ENCODE measurements at regions not wholly inside any gene's neighbourhood (a gene's known extent, or its start where the extent isn't known, plus 50 kb on each side); places are given as distances from the start of the nearest gene placed in this dataset.

DNA sequence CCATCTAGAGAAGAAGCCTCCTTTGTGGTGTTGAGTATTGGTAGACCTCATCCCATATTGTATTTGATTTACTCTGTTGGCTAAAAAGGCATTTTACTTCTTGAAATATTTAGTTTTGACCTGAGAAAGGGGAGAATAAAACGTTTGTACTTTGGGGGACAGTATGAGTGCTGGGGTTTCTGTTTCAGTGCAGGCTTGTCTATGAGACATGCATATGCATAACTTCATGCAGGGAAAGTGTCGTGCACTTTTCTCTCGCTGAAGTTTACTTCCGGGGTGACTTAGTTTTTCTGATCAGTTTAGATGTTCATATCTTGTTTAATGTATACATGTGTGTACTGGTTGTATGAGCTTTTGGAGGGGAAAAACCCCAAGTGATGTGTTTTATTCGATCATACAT, 59.5 kb downstream of the UTRN start:
- Histone ChIP-seq H3K4me3 (peak overlapping the region in 1 of 2 donors; percentile 29), H3K27me3 (no peaks in the 10 kb centered on the region), H3K4me1 (peaks cover 6 to 26% of the 10 kb centered on the region in 2 donors), H3K36me3 (no peaks in the 10 kb centered on the region), H3K9me3 (no peaks in the 10 kb centered on the region), H3K27ac (peak overlapping the region in 1 of 2 donors; percentile 42)
- TF ChIP-seq, protein P1, sequence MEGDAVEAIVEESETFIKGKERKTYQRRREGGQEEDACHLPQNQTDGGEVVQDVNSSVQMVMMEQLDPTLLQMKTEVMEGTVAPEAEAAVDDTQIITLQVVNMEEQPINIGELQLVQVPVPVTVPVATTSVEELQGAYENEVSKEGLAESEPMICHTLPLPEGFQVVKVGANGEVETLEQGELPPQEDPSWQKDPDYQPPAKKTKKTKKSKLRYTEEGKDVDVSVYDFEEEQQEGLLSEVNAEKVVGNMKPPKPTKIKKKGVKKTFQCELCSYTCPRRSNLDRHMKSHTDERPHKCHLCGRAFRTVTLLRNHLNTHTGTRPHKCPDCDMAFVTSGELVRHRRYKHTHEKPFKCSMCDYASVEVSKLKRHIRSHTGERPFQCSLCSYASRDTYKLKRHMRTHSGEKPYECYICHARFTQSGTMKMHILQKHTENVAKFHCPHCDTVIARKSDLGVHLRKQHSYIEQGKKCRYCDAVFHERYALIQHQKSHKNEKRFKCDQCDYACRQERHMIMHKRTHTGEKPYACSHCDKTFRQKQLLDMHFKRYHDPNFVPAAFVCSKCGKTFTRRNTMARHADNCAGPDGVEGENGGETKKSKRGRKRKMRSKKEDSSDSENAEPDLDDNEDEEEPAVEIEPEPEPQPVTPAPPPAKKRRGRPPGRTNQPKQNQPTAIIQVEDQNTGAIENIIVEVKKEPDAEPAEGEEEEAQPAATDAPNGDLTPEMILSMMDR (IDR thresholded peaks at IDR 0.05) = no peak
- intact Hi-C loops (cut with DNase I) = no loop called here
- no peak for DNase-seq (ENCODE audit: low spot score in 2 of 2)

DNA sequence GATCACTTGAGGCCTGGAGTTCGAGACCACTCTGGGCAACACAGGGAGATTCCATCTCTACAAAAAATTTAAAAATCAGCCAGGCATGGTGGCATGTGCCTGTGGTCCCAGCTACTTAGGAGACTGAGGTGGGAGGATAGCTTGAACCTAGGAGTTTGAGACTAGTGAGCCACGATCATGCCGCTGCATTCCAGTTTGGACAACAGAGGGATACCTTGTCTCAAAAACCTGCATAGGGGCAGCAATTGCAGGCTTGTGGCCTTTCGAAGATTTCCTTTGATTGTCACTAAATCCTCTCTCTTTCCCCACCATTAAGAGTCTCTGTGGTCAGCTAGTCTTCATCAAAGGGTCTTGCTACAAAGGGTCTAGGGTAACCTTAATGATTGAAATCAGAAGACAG, 60.3 kb downstream of the UTRN start:
- intact Hi-C loops (cut with DNase I) = no loop called here
- Histone ChIP-seq H3K4me1 (peaks cover 0 to 22% of the 10 kb centered on the region in 2 donors), H3K27me3 (no peaks in the 10 kb centered on the region), H3K9me3 (no peaks in the 10 kb centered on the region), H3K27ac (no peak overlapping the region), H3K36me3 (no peaks in the 10 kb centered on the region), H3K4me3 (no peak overlapping the region)
- TF ChIP-seq, protein P1 (IDR thresholded peaks at IDR 0.05) = no peak
- no peak for DNase-seq (ENCODE audit: low spot score in 2 of 2)

DNA sequence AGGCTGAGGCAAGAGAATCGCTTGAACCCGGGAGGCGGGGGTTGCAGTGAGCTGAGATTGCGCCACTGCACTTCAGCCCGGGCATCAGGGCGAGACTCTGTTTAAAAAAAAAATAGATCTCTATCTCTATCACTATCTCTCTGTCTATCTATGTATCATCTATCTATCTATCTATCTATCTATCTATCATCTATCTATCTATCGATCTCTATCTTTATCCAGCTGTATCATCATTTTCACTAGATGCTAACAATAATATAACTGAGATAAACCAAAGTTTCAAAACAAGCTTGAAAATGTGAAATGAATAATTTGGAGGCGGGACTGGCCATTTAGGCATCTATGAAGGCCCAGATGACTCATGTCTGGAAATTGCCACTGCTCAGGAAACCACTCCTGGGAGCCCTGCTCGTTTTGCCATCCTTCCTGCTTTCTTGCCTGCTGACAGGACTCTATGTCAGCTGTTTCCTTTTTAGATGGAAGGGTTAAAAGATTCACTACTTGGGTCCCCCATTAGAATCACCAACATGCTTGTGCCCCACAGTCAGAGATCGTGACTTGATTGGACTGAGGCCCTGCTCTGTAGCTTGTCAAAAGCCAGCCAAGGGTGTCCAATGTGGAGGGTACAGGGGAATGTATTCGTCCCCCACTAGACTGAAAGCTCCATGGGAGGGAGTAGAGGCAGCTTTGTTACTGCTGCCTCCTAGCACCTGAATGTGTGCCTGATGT, 61.7 kb downstream of the UTRN start:
- Histone ChIP-seq H3K9me3 (no peaks in the 10 kb centered on the region), H3K4me3 (no peak overlapping the region), H3K4me1 (peaks cover 0 to 17% of the 10 kb centered on the region in 2 donors), H3K27me3 (no peaks in the 10 kb centered on the region), H3K27ac (peak overlapping the region; percentile 29 to 39), H3K36me3 (no peaks in the 10 kb centered on the region)
- DNase-seq (ENCODE audit: low spot score in 2 of 2) = no peak
- intact Hi-C loops (cut with DNase I) = no loop called here
- TF ChIP-seq, protein P1 (IDR thresholded peaks at IDR 0.05) = no peak

DNA sequence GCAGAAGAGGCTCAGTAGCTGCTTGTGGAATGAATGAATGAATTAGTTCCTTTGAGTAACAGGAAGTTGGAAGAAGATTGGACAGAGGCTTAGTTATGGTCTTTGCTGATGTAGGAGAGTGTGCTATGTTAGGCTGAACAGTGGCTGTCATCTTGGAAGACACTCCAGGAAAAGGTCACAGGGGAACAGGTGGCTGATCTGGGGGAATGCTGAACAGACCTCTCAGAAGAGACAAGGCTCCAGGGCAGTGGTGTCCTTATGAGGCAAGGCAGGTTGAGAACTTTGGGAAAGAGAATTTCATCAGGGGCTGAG, 62.3 kb downstream of the UTRN start:
- intact Hi-C loops (cut with DNase I) = no loop called here
- no peaks in the 10 kb centered on the region for H3K36me3 ChIP-seq
- H3K4me3 ChIP-seq = no peak overlapping the region
- H3K4me1 ChIP-seq = peaks cover 0 to 22% of the 10 kb centered on the region in 2 donors
- no peak for DNase-seq (ENCODE audit: low spot score in 2 of 2)
- no peaks in the 10 kb centered on the region for H3K27me3 ChIP-seq
- H3K27ac ChIP-seq = peak overlapping the region; percentile 2 to 39
- no peaks in the 10 kb centered on the region for H3K9me3 ChIP-seq
- TF ChIP-seq, protein P1 (IDR thresholded peaks at IDR 0.05) = no peak

DNA sequence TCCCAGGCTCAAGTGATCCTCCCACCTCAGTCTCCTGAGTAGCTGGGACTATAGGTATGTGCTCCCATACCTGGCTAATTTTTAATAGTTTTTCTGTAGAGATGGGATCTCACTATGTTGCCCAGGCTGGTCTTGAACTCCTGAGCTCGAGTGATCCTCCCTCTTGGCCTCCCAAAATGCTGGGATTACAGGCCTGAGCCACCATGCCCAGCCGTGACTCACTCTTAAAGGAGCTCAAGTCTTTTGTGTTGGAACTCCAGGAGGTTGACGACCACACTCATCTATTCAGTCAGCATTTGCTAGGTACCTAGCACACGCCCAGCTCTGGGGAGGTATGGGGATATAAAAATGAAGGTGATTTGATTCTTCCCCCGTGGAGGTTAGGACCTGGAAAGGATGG, 62.8 kb downstream of the UTRN start:
- Histone ChIP-seq H3K9me3 (no peaks in the 10 kb centered on the region), H3K27me3 (no peaks in the 10 kb centered on the region), H3K36me3 (no peaks in the 10 kb centered on the region), H3K27ac (no peak overlapping the region), H3K4me1 (peaks cover 0 to 24% of the 10 kb centered on the region in 2 donors), H3K4me3 (no peak overlapping the region)
- no peak for DNase-seq (ENCODE audit: low spot score in 2 of 2)
- TF ChIP-seq, protein P1 (IDR thresholded peaks at IDR 0.05) = no peak
- intact Hi-C loops (cut with DNase I) = no loop called here

Measured in ascending aorta (tissue), 2 donors.